GM10266 (cell line): ENCODE measurements at regions not wholly inside any gene's neighbourhood (a gene's known extent, or its start where the extent isn't known, plus 50 kb on each side); places are given as distances from the start of the nearest gene placed in this dataset.

Experiments used
- DNase-seq: peaks from one replicate; pipeline ENCODE4 v3.0.0; 2012; ENCODE audit errors: extremely low spot score
- CTCF ChIP-seq: IDR thresholded peaks from 2 replicates; pipeline ENCODE4 v1.5.1; 2012; ENCODE audit warnings: mild to moderate bottlenecking, low read depth; ENCODE audit not compliant: control insufficient read depth, insufficient read depth; ENCODE audit errors: missing control alignments

GRCh38 chr3:124079912-124080276 lies 88.0 kb upstream of the ROPN1 start:
- no peak for TF ChIP-seq CTCF
- DNase-seq, result no peak

GRCh38 chr3:124082343-124082742 lies 90.4 kb upstream of the ROPN1 start:
- no peak for TF ChIP-seq CTCF
- DNase-seq, result no peak

- no peak for TF ChIP-seq CTCF
- DNase-seq, result no peak
Measured at GRCh38 chr3:124084022-124084881, 92.3 kb upstream of the ROPN1 start.

GRCh38 chr3:124088801-124089200 lies 96.9 kb upstream of the ROPN1 start:
- no peak for TF ChIP-seq CTCF
- no peak for DNase-seq

GRCh38 chr3:124089214-124089613 lies 97.3 kb upstream of the ROPN1 start:
- TF ChIP-seq CTCF, result no peak
- no peak for DNase-seq

GRCh38 chr3:124091716-124092115 lies 99.8 kb upstream of the ROPN1 start:
- no peak for DNase-seq
- TF ChIP-seq CTCF, result no peak

- TF ChIP-seq CTCF, result no peak
- no peak for DNase-seq
Measured at GRCh38 chr3:124092811-124093210, 100.9 kb upstream of the ROPN1 start.
